ENCODE measurements at regions not wholly inside any gene's neighbourhood (a gene's known extent, or its start where the extent isn't known, plus 50 kb on each side); places are given as distances from the start of the nearest gene placed in this dataset.

DNA sequence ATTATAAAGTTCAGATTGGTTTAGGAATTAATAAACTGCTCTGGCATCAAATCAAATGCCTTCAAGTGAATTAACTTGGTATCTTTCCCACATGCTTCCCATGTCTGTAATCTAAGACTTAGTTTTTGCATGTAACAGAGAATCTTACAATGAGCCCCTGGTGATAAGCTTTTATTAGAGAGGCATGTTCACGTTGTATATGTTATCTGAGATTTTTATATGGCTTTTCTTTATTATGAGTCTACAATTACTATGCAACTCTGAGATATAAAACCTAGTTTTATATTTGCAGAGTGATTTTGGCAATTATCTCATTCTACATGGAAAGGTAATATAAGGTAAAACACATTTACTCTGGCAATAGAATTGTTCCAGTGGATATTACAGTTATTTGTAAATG is 1578.4 kb upstream of the IGFBP7 start:
- no peak for DNase-seq (ENCODE audit: low read depth, low spot score)

DNA sequence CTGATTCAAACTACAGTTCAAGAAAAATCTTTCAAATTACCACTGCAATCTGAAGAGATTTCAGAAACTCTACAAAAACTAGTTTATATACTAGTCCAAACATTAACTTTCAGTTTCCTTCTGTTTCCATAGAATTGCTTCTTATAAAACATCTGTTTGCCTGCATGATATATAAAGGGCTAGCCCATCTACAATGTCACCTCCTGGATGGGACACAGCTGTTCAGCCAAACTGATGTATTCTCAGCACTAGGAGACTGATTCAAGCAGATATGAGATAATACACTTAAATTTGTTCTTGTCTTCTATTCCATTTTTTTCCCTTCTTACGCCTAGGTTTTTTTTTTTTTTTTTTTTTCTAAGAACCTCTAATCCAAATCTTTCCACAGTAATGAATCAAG is 1569.7 kb upstream of the IGFBP7 start:
- DNase-seq (ENCODE audit: low read depth, low spot score): no peak

DNA sequence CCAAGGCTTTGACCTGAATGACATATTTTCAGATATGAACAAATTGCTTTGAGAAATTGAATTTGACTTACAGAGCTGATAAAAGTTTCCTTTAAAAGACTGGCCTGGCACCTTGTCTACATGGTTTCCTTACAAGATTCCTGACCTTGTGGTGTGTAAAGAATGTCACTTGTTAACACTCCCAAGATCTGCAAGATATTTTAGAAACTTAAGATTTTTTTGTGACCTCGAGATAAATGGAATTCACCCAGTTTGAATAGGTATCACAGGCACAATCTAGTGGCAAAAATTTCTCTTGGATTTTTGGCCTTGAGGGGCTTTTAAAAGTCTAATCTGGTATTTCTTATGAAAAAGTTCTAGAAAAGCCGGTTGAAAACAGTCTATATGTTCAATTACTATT is 1568.9 kb upstream of the IGFBP7 start:
- DNase-seq (ENCODE audit: low read depth, low spot score): no peak

DNA sequence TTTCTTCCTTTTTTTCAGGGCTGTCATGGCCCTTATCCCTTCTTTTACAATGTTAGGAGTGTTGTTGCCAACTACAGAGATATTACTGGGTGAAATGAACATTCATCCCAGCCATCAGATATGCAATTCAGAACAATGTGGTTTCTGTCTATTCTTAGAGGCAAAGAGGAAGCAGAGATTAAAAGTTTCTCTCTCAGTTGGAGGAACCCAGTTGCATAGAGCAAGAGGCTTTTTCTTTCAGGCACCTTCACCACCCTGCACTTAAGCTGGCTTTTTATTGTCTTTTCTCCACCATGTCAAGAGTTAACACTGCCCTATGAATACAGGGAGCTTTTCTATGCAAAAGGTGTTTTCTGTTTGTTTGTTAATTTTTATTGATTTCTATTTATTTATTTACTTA is 1559.6 kb upstream of the IGFBP7 start:
- DNase-seq (ENCODE audit: low read depth, low spot score): no peak

DNA sequence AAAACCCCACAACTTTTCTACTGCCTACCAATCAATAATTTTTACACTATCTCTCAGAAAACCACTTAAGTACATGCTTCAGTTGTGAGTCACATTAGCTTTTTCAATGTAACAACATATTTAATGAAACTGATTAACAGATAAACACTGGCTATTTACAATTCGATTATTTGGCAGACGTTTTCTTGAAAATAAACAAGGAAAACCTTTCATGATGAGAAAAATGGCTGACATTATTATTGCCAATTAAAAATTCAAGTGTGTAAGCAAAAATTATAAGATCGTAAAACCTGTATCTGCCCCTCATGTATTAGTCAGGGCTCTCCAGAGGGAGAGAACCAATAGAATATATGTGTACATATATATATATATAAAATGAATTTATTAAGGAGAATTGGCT is 1555.5 kb upstream of the IGFBP7 start:
- no peak for DNase-seq (ENCODE audit: low read depth, low spot score)

DNA sequence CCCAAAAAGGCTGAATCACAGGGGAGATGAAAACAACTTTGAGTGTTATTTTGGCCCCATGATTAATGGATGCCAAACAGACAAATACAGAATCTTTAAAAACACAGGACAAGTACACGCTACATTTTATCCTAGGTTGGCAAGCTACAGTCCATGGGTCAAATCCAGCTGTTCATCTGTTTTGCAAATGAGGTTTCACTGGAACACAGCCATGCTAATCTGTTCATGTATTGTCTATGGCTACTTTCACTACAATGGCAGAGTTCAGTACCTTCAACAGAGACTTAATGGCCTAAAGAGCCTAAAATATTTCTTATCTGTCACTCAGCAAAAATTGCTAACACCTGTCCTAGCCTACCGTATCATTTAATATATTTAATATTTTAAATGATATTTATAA is 1548.5 kb upstream of the IGFBP7 start:
- no peak for DNase-seq (ENCODE audit: low read depth, low spot score)

DNA sequence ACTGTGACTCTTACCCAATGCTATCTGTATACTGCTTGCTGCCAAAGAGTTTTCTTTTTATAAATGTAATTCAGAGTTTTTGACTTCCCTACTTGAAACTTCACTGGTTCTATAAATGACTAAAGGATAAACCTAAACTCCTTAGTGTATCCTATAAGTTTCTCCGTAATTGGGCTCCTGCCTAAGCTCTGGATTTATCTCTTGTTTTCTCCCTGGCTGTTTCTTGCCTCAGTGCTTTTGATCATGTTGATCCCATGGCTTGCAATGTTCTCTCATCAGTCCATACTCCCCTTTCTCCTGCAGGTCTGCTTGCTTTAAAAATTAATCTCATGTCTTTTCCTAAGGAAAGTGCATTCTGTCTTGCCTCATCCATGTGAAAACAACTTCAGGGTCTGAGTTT is 1543.1 kb upstream of the IGFBP7 start:
- no peak for DNase-seq (ENCODE audit: low read depth, low spot score)

DNA sequence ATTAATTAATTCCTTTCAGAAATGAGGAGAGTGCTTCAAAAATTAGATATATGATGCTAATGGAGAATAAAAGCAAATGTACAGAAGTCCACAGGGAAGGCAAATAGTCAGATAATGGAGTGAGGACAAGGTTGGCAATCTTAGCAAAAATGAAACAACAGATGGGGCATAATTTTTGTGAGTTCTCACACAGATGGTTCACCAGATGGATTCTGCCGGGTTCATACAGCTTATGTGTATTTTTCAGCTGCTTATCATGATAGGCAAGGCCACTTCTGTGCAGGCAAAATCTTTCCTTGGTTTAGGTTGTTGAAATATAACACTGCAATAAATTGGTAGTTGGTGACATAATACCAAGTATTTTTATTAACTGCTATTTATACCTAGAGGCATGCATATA is 1539.0 kb upstream of the IGFBP7 start:
- DNase-seq (ENCODE audit: low read depth, low spot score): no peak

DNA sequence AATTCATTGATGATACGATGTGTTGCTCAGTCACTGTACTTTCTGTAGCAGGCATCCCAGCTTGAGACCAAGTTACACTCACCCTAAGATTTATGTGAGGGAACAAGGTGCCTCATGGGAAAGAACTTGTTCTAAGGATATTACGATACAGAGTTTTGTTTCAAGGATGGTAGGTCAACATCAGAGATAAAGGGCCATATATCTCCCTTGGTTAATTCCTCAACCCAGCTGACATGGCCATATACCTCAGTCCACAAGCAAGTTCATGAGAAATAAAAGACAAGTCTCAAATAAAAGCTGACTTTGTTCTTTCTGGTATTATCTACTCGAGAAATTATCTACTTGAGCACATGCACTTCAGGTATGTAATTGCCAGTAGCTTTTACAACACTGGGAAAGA is 1535.9 kb upstream of the IGFBP7 start:
- DNase-seq (ENCODE audit: low read depth, low spot score): no peak

DNA sequence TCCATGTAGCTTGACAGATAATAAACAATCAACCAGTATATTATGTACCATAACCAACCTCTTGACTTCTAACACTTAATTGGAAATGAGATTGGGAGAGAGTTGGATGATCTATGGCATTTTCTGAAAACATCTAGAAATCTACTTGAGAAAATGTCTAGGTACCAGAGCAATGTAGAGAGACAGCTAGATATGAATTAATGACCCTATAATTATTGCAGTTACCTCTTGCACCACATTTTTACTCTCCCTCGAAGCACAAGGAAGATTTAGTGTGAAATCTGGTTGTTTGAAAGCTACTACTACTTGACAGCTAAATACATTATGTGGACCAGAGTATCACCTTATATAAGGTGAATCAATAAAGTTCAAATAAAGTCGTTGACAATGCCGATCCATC is 1534.4 kb upstream of the IGFBP7 start:
- DNase-seq (ENCODE audit: low read depth, low spot score): no peak

DNA sequence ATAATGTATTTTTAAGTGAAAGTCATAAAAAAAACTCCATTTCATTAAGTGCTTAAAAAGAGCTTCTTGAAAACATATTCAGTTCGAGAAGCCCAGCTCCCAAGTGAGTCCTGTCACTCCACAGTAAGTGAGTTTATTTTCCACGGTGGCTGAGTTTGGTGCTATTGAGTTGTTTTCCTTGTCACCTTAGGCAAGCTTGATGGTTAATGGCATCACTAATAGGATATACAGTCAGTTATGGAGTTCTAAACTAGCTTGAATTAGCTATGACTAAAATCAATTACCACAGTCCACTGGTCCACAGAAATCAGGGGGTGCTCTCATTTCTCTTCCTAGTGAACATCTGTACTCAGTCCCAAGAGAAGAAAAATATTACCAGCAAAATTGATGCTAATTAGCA is 1526.2 kb upstream of the IGFBP7 start:
- DNase-seq (ENCODE audit: low read depth, low spot score): no peak

DNA sequence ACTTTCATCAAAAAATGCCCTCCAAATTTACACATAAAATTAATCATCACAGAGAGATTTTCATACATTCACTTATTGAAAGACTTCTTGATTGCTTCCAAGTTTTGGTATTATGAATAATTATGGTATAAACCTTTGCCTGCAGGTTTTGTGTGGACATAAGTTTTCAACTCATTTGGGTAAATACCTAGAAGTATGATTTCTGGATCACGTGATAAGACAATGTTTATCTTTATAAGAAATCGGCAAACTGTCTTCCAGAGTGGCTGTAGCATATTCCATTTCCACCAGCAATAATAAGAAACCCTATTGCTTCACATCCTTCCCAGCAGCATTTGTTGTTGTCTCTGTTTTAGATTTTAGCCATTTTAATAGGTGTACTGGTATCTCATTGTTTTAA is 1507.0 kb upstream of the IGFBP7 start:
- DNase-seq (ENCODE audit: low read depth, low spot score): no peak

DNA sequence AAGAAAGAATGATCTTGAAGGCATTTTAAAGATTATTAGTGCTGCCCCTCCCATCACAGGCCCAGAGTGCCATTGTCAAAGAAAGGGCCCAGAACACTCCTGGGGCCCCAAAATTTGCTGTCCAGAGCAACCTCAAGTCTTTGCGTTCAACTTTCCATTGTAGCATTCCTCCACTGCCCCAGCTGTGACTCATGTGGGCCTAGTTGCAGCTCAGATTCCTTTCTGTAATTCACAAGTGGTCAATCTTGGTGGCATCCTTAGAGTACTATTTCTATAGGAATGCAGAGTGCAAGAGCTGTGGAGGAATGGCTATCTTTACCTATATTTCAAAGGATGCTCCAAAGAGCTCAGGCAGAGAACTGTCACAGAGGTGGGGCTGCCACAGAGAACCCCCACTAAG is 1500.8 kb upstream of the IGFBP7 start:
- DNase-seq (ENCODE audit: low read depth, low spot score): no peak

DNA sequence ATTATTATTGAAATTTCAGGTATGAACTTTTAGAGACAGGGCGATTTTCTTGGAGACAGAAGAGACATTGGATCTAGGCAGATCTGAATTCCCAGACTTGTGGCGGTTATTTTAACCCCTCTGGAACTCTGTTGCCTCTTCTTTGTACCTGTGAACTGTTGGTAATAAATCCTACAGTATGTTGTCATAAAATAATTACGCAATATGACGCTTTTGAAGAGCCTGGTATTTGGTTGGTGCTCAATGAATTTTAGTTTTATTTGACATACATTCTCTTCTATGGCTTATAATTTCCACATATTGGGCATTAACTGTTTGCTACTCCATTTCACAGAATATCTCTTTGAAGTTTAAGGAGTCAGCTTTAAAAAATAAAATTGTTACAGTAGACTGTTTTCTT is 1496.1 kb upstream of the IGFBP7 start:
- no peak for DNase-seq (ENCODE audit: low read depth, low spot score)

DNA sequence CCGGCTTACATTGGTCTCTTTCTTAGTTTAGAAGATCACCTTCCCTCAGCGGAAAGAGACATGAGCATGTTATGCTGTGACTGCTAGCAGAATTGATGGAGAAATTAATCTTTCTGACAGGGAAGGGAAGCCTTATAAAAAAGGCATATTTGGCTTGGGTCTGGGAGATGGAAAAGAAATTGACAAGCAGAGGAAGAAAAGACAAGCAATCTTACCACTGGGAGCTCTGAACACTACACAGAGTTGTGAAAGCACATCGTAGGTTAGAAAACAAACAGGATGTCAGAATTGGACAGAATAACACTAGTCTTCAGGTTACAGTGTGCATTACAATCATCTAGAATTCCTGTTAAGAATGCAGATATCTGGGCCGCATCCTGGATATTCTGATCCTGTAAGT is 1493.8 kb upstream of the IGFBP7 start:
- no peak for DNase-seq (ENCODE audit: low read depth, low spot score)

DNA sequence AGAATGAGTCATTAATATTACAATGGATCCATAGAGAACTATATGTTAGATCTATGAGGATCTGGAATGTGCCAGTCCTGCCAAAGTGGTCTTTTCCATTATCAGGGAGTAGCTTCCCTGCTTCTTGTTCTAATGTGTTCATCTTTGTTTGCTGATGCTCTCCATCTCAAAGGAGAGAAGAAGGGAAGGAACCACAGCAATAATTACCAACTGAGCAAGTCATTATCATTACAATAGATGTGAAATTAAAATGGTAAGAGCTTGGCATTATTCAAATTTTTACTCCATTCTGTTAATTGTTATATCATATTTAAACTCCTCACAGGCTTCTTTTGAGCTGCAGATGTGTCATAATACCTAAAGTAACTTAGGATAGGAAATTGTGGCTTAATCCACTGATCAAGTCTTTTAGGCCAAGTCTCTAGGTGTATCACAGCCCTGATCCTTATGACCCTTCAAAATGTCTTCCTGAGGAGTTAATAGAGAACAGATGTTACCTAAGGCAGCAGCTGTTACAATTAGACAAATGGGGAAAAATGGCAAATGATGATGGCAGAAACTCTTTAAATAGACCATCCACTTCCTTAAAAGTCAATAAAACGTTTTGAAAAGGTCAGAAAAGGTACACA is 1492.7 kb upstream of the IGFBP7 start:
- DNase-seq (ENCODE audit: low read depth, low spot score): no peak

DNA sequence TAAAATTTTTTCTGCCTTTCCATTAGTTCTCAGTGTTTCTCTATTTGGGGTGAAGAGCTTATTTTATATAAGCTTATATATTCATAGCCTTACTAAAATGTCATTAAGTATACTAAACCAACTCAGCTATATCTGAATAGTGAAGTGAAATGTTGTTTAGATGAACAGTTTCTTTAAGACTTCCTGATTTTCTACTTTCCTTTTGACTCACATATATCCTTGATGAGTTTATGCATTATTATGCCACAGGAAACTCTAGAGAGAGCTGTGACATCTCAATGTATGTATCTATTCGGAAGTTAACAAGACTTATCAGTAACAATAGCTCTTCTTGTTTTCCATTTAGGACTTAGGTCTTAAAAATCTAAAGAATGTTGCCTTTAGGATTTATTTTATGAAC is 1491.8 kb upstream of the IGFBP7 start:
- DNase-seq (ENCODE audit: low read depth, low spot score): no peak

DNA sequence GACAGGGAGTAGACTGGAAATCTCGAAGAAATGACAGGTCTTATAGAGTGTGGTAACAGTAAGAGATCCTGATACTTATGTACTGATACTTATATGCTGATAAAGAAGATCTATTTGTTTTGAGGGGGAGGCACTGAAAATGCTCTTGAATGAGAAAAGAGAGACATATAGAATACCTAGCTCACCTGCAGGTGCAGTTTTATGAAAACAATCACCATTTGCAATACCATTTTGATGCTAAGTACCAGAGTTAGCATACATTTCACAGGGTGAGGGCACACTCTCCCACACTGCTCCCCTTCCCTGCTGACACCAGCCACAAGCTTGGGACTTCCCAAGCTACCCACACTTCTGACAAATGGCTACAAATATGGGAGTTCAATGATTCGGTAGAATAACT is 1490.1 kb upstream of the IGFBP7 start:
- no peak for DNase-seq (ENCODE audit: low read depth, low spot score)

DNA sequence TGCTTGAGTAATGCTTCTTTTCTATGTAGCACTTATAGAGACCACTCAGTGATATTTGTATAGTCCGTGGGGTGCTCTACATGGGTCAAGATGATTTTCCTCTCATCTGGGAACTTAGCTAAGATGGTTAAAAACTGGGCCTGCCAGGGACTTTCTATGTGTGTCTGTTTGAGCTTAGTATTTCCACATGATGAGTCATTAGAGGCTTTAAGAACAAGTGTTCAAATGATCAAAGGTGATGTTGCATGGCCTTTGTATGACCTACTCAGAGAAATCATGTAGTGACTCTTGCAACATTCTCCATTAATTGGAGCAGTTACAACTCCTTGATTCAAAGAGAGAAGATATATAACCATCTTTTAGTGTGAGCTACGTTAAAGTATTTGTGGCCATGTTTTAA is 1480.5 kb upstream of the IGFBP7 start:
- DNase-seq (ENCODE audit: low read depth, low spot score): no peak

DNA sequence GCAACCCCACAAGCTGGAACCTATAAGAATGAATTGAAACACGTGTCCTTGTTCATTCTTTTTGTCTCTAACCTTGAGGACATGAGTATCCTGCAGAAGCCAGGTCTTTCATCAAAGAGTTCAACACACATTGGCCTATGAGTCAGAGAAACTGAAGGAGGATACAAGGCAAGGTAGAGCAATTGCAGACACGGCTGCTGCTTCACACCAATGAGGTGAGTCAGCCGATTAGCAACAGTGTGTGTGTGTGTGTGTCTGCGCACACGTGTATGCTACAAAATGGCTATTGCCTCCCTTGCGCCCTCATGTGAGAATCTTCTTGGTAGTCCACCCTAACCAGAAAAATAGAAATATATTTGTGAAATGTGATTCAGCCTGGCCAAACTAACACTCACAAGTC is 1477.7 kb upstream of the IGFBP7 start:
- DNase-seq (ENCODE audit: low read depth, low spot score): no peak

DNA sequence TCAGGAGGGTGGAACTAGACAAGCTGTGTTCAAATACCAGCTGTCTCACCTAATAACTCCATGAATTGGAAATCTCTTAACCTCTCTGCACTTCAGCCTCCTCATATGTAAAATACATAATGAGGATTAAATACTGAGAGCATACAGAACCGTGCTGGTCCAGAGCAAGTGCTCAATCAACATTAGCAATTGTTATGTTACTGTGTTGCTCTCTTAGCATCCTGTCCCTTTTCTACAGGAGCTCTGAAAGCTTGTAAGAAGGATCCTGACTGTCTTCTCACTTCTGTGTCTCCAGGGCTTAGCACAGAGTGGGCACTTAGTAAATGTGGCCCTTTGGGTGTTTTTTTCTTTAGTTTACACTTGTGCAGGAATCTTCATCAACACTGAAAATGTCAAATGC is 1456.1 kb upstream of the IGFBP7 start:
- no peak for DNase-seq (ENCODE audit: low read depth, low spot score)

DNA sequence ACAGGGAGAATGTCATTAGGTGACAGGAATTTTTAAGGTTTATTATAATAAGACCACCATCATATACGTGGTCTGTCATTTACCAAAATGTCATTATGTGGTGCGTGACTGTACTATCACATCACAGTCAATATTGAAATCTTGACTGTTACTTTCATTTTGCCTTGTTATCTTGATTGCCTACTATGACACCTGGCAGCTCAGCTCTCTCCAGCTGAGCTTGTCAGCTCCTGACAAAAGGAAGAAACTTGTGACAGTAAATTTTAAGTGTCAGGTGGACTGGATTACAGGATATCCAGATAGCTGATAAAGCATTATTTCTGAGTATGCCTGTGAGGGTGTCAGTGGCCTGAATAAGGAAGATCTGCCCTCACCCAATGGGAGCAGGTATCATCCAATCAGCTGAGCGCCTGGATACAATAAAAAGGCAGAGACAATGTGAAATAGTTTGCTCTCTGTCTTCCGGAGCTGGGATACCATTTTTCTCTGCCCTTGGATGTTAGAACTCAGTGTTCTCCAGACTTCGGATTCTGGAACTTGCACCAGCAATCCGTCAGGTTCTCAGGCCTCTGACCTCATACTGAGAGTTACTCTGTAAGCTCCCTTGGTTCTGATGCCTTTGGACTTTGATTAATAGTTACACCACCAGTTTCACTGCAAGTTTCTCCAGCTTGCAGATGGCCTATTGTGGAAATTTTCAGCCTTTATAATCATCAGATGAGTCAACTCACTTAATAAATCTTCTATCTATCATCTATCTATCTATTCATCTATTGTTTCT is 1454.7 kb upstream of the IGFBP7 start:
- DNase-seq (ENCODE audit: low read depth, low spot score): no peak

DNA sequence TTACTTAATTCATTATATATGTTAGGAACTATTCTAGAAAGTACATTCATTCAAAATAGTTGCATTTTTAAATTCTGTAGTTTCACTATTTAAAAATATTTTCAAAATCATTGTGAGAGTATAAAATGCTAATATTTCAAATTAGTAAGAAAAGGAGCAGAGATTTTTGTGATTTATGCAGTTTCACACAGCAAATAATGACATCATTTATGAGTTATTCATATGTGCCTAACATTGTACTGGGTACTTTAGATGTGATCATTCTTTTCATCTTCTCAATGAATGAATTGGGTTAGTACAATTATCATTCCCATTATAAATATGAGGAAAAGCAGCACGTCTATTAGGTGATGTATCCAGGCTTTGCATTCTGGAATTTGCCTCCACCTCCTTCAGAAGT is 1451.0 kb upstream of the IGFBP7 start:
- no peak for DNase-seq (ENCODE audit: low read depth, low spot score)

DNA sequence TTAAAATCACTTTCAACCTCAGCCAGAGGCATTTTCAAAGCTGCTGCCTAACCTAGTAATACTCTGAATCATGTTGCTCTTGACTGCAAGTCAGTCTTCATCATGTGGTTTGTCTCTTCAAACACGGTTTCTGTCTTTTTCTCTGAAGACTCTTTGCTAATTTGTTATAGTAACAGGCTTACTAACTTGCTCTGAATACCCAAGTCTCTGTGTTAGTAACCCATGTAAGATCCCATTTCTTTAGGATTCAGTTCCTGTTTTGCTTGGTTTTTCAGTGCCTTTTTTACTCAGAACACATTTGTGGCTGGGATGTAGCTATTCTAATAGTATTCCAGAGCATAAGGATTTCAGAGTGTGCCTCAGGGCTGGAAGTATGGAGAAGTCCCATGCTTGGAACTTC is 1450.6 kb upstream of the IGFBP7 start:
- DNase-seq (ENCODE audit: low read depth, low spot score): no peak
